ENCODE measurements at regions not wholly inside any gene's neighbourhood (a gene's known extent, or its start where the extent isn't known, plus 50 kb on each side); places are given as distances from the start of the nearest gene placed in this dataset.

DNA sequence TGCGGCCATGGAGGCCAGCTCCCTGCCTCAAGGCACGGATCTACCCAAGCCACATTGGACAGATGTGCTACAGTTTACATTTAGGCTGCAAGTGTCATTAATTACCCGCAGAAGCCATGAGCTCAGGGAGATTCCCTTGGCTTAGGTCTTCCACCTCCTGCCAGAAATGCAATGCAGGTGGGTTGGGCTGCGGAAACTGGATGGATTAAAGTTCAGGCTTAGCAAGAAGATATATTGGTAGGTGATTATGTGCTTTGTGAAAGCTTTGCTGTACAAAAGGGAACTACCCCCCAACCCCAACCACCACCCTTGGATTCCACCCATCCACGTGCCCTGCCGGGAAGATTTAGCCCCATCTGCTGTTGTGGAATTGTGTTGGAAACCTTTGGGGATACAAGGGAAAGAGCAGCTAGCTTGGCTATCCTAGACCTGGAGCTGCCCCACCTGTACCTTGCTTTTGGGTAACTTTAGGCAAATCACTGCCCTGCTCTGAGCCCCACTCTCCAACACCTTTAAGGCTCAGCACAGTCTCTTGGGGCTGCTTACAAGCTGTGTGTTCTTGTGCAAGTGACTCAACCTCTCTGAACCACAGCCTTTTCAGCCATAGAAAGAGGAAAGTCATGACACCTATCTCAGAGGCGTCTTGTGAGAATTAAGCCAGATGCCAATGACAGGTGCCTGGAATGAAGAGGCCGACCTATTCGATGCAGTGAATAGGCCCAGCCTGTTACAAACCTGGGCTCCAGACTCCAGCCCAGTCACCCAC, 141.6 kb upstream of the GLI2 start:
- TF ChIP-seq EP300 (IDR thresholded peaks at IDR 0.05) = no peak
- TF ChIP-seq, protein P1, sequence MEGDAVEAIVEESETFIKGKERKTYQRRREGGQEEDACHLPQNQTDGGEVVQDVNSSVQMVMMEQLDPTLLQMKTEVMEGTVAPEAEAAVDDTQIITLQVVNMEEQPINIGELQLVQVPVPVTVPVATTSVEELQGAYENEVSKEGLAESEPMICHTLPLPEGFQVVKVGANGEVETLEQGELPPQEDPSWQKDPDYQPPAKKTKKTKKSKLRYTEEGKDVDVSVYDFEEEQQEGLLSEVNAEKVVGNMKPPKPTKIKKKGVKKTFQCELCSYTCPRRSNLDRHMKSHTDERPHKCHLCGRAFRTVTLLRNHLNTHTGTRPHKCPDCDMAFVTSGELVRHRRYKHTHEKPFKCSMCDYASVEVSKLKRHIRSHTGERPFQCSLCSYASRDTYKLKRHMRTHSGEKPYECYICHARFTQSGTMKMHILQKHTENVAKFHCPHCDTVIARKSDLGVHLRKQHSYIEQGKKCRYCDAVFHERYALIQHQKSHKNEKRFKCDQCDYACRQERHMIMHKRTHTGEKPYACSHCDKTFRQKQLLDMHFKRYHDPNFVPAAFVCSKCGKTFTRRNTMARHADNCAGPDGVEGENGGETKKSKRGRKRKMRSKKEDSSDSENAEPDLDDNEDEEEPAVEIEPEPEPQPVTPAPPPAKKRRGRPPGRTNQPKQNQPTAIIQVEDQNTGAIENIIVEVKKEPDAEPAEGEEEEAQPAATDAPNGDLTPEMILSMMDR (IDR thresholded peaks at IDR 0.05) = no peak
- no peak for TF ChIP-seq POLR2AphosphoS5 (IDR thresholded peaks at IDR 0.05)

All from gastroesophageal sphincter (tissue), 3 donors.